Panc1 (cell line): ENCODE measurements at regions not wholly inside any gene's neighbourhood (a gene's known extent, or its start where the extent isn't known, plus 50 kb on each side); places are given as distances from the start of the nearest gene placed in this dataset.

ENCODE experiments used
- POLR2AphosphoS5 ChIP-seq: IDR thresholded peaks from 2 replicates; pipeline ENCODE4 v1.6.1; 2012; ENCODE audit warnings: mild to moderate bottlenecking, low read depth, low read length, moderate library complexity
- TF ChIP-seq, protein P1 (sequence below): fragments of 450-650 bp; IDR thresholded peaks from 2 replicates; pipeline ENCODE4 v1.5.1; 2017; ENCODE audit warnings: mild to moderate bottlenecking
- TF ChIP-seq, protein P2 (sequence below), 2 experiments: IDR thresholded peaks; 2 replicates each; pipeline ENCODE4 v1.6.1; 2011 to 2012; ENCODE audit warnings: low read depth in 2 of 2, control low read depth in 1 of 2, low read length in 1 of 2, mild to moderate bottlenecking in 1 of 2, moderate library complexity in 1 of 2; ENCODE audit not compliant: insufficient read depth in 1 of 2

DNA sequence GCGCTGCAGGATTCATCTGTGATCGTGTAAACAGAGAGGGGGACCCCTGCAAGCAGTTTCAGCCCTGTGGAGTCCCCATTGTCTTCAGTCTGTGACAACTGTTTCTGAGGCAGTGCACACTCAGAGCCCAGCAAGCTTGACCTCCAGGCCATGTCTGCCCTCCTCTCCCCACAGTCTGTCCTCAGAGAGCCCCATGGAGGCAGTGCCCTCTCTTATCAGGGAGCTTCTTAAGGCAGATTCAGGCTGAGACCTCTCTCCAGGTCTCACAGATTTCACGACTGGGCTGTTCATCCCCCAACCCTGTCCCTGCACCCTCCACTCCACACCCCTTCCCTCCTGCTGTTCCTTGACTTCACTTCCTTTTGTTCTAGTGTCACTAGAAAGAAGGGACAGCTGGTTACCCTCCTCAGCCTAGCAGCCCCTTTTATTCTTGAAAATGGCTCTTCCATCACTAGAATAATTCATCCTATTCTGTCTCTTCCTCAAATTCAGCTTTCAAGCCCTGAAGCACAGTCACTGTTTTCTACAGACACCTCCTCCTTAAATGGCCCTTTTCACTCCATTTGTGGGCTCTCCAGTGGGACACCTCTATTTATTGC lies 218.4 kb downstream of the MED10 start:
- TF ChIP-seq, protein P1, sequence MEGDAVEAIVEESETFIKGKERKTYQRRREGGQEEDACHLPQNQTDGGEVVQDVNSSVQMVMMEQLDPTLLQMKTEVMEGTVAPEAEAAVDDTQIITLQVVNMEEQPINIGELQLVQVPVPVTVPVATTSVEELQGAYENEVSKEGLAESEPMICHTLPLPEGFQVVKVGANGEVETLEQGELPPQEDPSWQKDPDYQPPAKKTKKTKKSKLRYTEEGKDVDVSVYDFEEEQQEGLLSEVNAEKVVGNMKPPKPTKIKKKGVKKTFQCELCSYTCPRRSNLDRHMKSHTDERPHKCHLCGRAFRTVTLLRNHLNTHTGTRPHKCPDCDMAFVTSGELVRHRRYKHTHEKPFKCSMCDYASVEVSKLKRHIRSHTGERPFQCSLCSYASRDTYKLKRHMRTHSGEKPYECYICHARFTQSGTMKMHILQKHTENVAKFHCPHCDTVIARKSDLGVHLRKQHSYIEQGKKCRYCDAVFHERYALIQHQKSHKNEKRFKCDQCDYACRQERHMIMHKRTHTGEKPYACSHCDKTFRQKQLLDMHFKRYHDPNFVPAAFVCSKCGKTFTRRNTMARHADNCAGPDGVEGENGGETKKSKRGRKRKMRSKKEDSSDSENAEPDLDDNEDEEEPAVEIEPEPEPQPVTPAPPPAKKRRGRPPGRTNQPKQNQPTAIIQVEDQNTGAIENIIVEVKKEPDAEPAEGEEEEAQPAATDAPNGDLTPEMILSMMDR: no peak
- TF ChIP-seq, protein P2, sequence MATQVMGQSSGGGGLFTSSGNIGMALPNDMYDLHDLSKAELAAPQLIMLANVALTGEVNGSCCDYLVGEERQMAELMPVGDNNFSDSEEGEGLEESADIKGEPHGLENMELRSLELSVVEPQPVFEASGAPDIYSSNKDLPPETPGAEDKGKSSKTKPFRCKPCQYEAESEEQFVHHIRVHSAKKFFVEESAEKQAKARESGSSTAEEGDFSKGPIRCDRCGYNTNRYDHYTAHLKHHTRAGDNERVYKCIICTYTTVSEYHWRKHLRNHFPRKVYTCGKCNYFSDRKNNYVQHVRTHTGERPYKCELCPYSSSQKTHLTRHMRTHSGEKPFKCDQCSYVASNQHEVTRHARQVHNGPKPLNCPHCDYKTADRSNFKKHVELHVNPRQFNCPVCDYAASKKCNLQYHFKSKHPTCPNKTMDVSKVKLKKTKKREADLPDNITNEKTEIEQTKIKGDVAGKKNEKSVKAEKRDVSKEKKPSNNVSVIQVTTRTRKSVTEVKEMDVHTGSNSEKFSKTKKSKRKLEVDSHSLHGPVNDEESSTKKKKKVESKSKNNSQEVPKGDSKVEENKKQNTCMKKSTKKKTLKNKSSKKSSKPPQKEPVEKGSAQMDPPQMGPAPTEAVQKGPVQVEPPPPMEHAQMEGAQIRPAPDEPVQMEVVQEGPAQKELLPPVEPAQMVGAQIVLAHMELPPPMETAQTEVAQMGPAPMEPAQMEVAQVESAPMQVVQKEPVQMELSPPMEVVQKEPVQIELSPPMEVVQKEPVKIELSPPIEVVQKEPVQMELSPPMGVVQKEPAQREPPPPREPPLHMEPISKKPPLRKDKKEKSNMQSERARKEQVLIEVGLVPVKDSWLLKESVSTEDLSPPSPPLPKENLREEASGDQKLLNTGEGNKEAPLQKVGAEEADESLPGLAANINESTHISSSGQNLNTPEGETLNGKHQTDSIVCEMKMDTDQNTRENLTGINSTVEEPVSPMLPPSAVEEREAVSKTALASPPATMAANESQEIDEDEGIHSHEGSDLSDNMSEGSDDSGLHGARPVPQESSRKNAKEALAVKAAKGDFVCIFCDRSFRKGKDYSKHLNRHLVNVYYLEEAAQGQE (IDR thresholded peaks at IDR 0.05; ENCODE audit: insufficient read depth in 1 of 2, low read depth in 2 of 2, low read length in 1 of 2): no peak
- no peak for TF ChIP-seq POLR2AphosphoS5
